Activated CD8-positive, alpha-beta memory T cell treated with anti-CD3 and anti-CD28 coated beads for 36 hours (primary cell): ENCODE measurements at regions not wholly inside any gene's neighbourhood (a gene's known extent, or its start where the extent isn't known, plus 50 kb on each side); places are given as distances from the start of the nearest gene placed in this dataset.

Source experiments
- CTCF ChIA-PET: fragments of 350-600 bp; sonication (Branson Sonifier 250); formaldehyde crosslinking; loops from one replicate; lab custom pipeline; 2021; ENCODE audit warnings: antibody characterized with exemption; lab: Charles Lee
- POLR2A ChIA-PET: fragments of 350-600 bp; sonication (Branson Sonifier 250); formaldehyde crosslinking; loops from one replicate; lab custom pipeline; 2021; ENCODE audit warnings: antibody characterized with exemption; lab: Charles Lee

GRCh38 chr10:3605882-3606281 is 179.1 kb downstream of the KLF6 start:
- ChIA-PET POLR2A (no interaction called here), CTCF (no interaction called here)

GRCh38 chr10:3595736-3596135 is 189.3 kb downstream of the KLF6 start:
- POLR2A ChIA-PET, result no interaction called here
- CTCF ChIA-PET, result no interaction called here

GRCh38 chr10:3593611-3594010 is 191.4 kb downstream of the KLF6 start:
- POLR2A ChIA-PET, result no interaction called here
- CTCF ChIA-PET, result no interaction called here

- POLR2A ChIA-PET, result no interaction called here
- CTCF ChIA-PET, result no interaction called here
Observed at GRCh38 chr10:3592424-3592823, 192.6 kb downstream of the KLF6 start.

GRCh38 chr10:3588816-3589215 is 196.2 kb downstream of the KLF6 start:
- POLR2A ChIA-PET, result no interaction called here
- CTCF ChIA-PET, result no interaction called here

GRCh38 chr10:3588346-3588745 is 196.7 kb downstream of the KLF6 start:
- POLR2A ChIA-PET, result no interaction called here

GRCh38 chr10:3584926-3585784 is 199.9 kb downstream of the KLF6 start:
- ChIA-PET POLR2A (no interaction called here), CTCF (no interaction called here)

More at GRCh38 chr10:3588346-3588745, 196.7 kb downstream of the KLF6 start:
- CTCF ChIA-PET, result no interaction called here

- POLR2A ChIA-PET, result no interaction called here
- CTCF ChIA-PET, result no interaction called here
Observed at GRCh38 chr10:3580565-3580964, 204.4 kb downstream of the KLF6 start.

GRCh38 chr10:3579845-3580244 is 205.2 kb downstream of the KLF6 start:
- POLR2A ChIA-PET, result no interaction called here
- CTCF ChIA-PET, result no interaction called here

- POLR2A ChIA-PET, result no interaction called here
- CTCF ChIA-PET, result no interaction called here
Observed at GRCh38 chr10:3578682-3579081, 206.3 kb downstream of the KLF6 start.

- ChIA-PET CTCF (no interaction called here), POLR2A (no interaction called here)
Observed at GRCh38 chr10:3578159-3578558, 206.8 kb downstream of the KLF6 start.

- ChIA-PET CTCF (no interaction called here), POLR2A (no interaction called here)
Observed at GRCh38 chr10:3574451-3574850, 210.6 kb downstream of the KLF6 start.

- ChIA-PET POLR2A (no interaction called here), CTCF (no interaction called here)
Observed at GRCh38 chr10:3573498-3573897, 211.5 kb downstream of the KLF6 start.

- ChIA-PET CTCF (no interaction called here), POLR2A (no interaction called here)
Observed at GRCh38 chr10:3571310-3571825, 213.6 kb downstream of the KLF6 start.

GRCh38 chr10:3570855-3571266 is 214.1 kb downstream of the KLF6 start:
- CTCF ChIA-PET, result no interaction called here
- POLR2A ChIA-PET, result no interaction called here

- ChIA-PET CTCF (no interaction called here), POLR2A (no interaction called here)
Observed at GRCh38 chr10:3570131-3570729, 214.8 kb downstream of the KLF6 start.

- CTCF ChIA-PET, result no interaction called here
- POLR2A ChIA-PET, result no interaction called here
Observed at GRCh38 chr10:3568983-3569382, 216.0 kb downstream of the KLF6 start.

GRCh38 chr10:3568392-3568791 is 216.6 kb downstream of the KLF6 start:
- ChIA-PET CTCF (no interaction called here), POLR2A (no interaction called here)

- ChIA-PET CTCF (no interaction called here), POLR2A (no interaction called here)
Observed at GRCh38 chr10:3567291-3567963, 217.6 kb downstream of the KLF6 start.

GRCh38 chr10:3566627-3567026 is 218.4 kb downstream of the KLF6 start:
- ChIA-PET CTCF (no interaction called here), POLR2A (no interaction called here)
